ENCODE measurements at regions not wholly inside any gene's neighbourhood (a gene's known extent, or its start where the extent isn't known, plus 50 kb on each side); places are given as distances from the start of the nearest gene placed in this dataset.

- no peaks in the 10 kb centered on the region for H3K36me3 Mint-ChIP-seq
- peaks cover 0 to 2% (median 0%) of the 10 kb centered on the region in 3 donors for H3K27me3 Mint-ChIP-seq (ENCODE audit: low read depth in 3 of 3)
- H3K9me3 Mint-ChIP-seq, result peaks cover 7 to 32% (median 10%) of the 10 kb centered on the region in 6 donors
- H3K4me1 Mint-ChIP-seq, result no peaks in the 10 kb centered on the region
- no peak overlapping the region for H3K27ac Mint-ChIP-seq
- no peak overlapping the region for H3K4me3 Mint-ChIP-seq
- no peak for DNase-seq
Observed at GRCh38 chr13:104114101-104114500, 1047.9 kb upstream of the SLC10A2 start.

DNA sequence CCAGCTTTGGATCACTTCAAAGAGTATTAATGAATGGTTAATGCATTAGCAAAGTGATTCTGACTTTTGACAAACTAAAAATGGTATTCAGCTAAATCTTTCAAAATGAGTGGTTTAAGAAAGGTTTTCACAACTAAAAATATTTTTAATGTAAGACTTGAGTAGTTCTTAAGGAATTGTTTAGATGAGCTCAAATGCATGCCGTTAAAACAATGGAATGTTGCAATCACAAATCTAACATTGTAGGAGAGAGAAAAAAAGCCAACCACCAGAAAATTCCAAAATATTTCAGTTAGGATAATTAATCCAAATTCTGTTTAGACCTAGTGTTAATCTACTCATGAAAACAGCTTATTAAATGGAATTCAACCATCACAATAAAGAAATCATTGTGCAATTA, 1044.8 kb upstream of the SLC10A2 start:
- no peak for DNase-seq
- H3K27ac Mint-ChIP-seq, result no peak overlapping the region
- peaks cover 10 to 56% (median 21%) of the 10 kb centered on the region in 6 donors for H3K9me3 Mint-ChIP-seq
- H3K4me3 Mint-ChIP-seq, result no peak overlapping the region
- H3K36me3 Mint-ChIP-seq, result peaks cover 0 to 3% (median 0%) of the 10 kb centered on the region in 3 donors
- no peaks in the 10 kb centered on the region for H3K4me1 Mint-ChIP-seq
- peaks cover 0 to 2% (median 0%) of the 10 kb centered on the region in 3 donors for H3K27me3 Mint-ChIP-seq (ENCODE audit: low read depth in 3 of 3)

DNA sequence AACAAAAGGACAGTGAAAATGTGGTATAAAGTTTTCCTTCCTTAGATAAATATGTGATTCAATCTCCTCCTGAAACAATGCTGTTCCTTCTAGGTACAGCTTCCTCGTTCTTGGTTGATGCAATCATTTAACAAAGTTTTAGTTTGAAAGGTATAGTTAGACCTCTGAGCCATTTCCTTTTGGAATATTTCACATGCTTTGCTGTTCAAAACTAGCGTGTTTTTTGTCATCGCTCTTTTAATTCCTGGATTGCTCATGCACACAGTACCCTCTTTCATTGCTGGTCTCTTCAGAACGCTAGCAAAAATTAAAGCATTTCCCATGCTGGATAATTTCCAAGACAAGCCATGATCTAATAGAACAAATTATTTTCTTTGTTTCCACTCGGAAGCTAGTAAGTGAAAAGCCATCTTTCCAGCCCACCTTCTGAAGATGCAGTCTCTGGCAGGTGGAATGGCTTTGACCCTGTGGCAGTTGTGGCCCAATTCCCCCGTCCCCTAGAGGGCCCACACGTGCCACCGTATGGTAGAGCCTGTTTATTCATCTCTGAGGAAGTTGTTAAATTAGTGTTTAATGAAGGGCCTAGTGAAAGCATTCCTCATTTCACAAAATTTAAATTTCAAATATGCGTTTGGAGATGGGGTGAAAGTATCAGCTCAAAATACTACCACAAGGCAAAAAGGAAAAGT, 1040.6 kb upstream of the SLC10A2 start:
- Mint-ChIP-seq H3K27me3 (ENCODE audit: low read depth in 3 of 3) (peaks cover 0 to 2% (median 2%) of the 10 kb centered on the region in 3 donors), H3K36me3 (peaks cover 0 to 3% (median 0%) of the 10 kb centered on the region in 3 donors), H3K27ac (no peak overlapping the region), H3K4me3 (no peak overlapping the region), H3K4me1 (no peaks in the 10 kb centered on the region), H3K9me3 (peaks cover 10 to 59% (median 32%) of the 10 kb centered on the region in 6 donors)
- DNase-seq, result no peak

- H3K4me3 Mint-ChIP-seq, result no peak overlapping the region
- no peaks in the 10 kb centered on the region for H3K4me1 Mint-ChIP-seq
- no peak overlapping the region for H3K27ac Mint-ChIP-seq
- DNase-seq, result no peak
- peaks cover 14 to 62% (median 37%) of the 10 kb centered on the region in 6 donors for H3K9me3 Mint-ChIP-seq
- H3K36me3 Mint-ChIP-seq, result peaks cover 0 to 3% (median 0%) of the 10 kb centered on the region in 3 donors
- H3K27me3 Mint-ChIP-seq (ENCODE audit: low read depth in 3 of 3), result peaks cover 0 to 2% (median 2%) of the 10 kb centered on the region in 3 donors
Observed at GRCh38 chr13:104105418-104106355, 1039.5 kb upstream of the SLC10A2 start.

GRCh38 chr13:104099750-104100149, 1033.5 kb upstream of the SLC10A2 start:
- no peak for DNase-seq
- no peak overlapping the region for H3K4me3 Mint-ChIP-seq
- H3K36me3 Mint-ChIP-seq, result no peaks in the 10 kb centered on the region
- peaks cover 0 to 1% (median 0%) of the 10 kb centered on the region in 3 donors for H3K27me3 Mint-ChIP-seq (ENCODE audit: low read depth in 3 of 3)
- no peaks in the 10 kb centered on the region for H3K4me1 Mint-ChIP-seq
- no peak overlapping the region for H3K27ac Mint-ChIP-seq
- peaks cover 11 to 60% (median 25%) of the 10 kb centered on the region in 6 donors for H3K9me3 Mint-ChIP-seq

GRCh38 chr13:104098421-104098820, 1032.2 kb upstream of the SLC10A2 start:
- no peak for DNase-seq
- Mint-ChIP-seq H3K9me3 (peaks cover 12 to 58% (median 20%) of the 10 kb centered on the region in 6 donors), H3K27ac (no peak overlapping the region), H3K4me1 (no peaks in the 10 kb centered on the region), H3K36me3 (no peaks in the 10 kb centered on the region), H3K4me3 (no peak overlapping the region), H3K27me3 (ENCODE audit: low read depth in 3 of 3) (peaks cover 0 to 3% (median 0%) of the 10 kb centered on the region in 3 donors)

DNA sequence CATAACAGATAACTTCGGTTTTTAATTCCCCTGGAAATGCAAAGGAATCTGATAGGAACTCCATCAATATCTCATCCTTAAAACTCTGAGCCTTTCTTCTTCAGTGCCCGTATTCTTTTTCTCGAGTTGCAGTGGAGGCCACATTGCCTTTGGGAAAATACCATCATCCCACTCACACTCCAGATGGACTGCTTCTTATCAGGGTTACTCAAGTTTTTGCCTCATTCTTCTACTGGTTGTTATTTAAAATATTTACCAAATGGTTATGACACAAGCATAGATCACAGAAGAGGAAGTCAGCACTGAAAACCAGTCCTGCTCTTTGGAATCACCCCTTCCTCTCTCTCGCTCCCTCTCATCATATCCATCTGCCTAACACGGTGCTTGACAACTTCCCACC, 1020.5 kb upstream of the SLC10A2 start:
- peaks cover 14 to 42% (median 28%) of the 10 kb centered on the region in 6 donors for H3K9me3 Mint-ChIP-seq
- no peak for DNase-seq
- no peak overlapping the region for H3K4me3 Mint-ChIP-seq
- H3K36me3 Mint-ChIP-seq, result no peaks in the 10 kb centered on the region
- H3K27me3 Mint-ChIP-seq (ENCODE audit: low read depth in 3 of 3), result no peaks in the 10 kb centered on the region
- no peak overlapping the region for H3K27ac Mint-ChIP-seq
- H3K4me1 Mint-ChIP-seq, result no peaks in the 10 kb centered on the region

DNA sequence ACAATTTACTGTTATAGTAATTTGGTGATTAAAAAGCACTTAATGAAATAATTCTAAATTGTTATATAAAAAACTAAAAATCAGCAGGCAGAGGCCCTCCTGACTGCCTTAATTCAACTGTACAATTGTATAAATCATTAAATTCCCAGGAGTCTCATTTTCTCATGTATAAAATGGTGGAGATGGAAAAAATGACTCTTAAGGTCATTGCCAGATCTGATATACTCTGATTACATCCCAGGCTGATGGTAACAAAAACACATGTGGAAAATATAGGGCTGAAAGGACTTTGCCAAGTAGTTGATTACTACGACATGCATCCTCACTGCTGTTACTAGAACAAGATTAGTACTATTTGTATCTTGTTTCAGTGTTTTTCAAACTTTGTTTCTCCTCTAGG, 1020.0 kb upstream of the SLC10A2 start:
- Mint-ChIP-seq H3K9me3 (peaks cover 14 to 42% (median 28%) of the 10 kb centered on the region in 6 donors), H3K36me3 (no peaks in the 10 kb centered on the region), H3K27ac (no peak overlapping the region), H3K27me3 (ENCODE audit: low read depth in 3 of 3) (no peaks in the 10 kb centered on the region), H3K4me3 (no peak overlapping the region), H3K4me1 (no peaks in the 10 kb centered on the region)
- no peak for DNase-seq

- Mint-ChIP-seq H3K36me3 (no peaks in the 10 kb centered on the region), H3K4me3 (no peak overlapping the region), H3K27me3 (ENCODE audit: low read depth in 3 of 3) (no peaks in the 10 kb centered on the region), H3K27ac (no peak overlapping the region), H3K9me3 (peaks cover 14 to 42% (median 28%) of the 10 kb centered on the region in 6 donors), H3K4me1 (no peaks in the 10 kb centered on the region)
- no peak for DNase-seq
Observed at GRCh38 chr13:104085611-104086010, 1019.4 kb upstream of the SLC10A2 start.

- Mint-ChIP-seq H3K4me3 (no peak overlapping the region), H3K36me3 (no peaks in the 10 kb centered on the region), H3K4me1 (no peaks in the 10 kb centered on the region), H3K9me3 (peaks cover 5 to 50% (median 17%) of the 10 kb centered on the region in 6 donors), H3K27ac (no peak overlapping the region), H3K27me3 (ENCODE audit: low read depth in 3 of 3) (no peaks in the 10 kb centered on the region)
- no peak for DNase-seq
Observed at GRCh38 chr13:104074326-104074725, 1008.1 kb upstream of the SLC10A2 start.

GRCh38 chr13:104071806-104072205, 1005.6 kb upstream of the SLC10A2 start:
- H3K36me3 Mint-ChIP-seq, result no peaks in the 10 kb centered on the region

DNA sequence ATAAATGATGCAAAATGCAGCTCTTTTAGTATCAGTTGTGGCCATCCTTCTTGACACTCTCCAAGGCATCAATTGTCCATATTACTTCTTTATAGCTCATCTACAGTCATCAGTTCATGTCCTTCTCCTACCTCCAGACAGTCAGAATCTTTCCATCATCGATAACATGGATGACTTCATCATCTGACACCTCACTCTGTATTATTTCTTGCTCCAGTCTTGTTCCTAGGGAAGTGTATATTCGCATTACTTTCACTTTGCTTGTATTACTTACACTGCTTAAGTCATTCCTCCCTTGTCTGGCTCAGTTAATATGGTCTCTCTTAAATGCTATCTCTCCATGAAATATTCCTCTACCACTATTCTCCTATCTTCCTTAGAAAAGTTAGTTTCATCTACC, 999.1 kb upstream of the SLC10A2 start:
- Mint-ChIP-seq H3K27me3 (ENCODE audit: low read depth in 3 of 3) (peaks cover 0 to 2% (median 1%) of the 10 kb centered on the region in 3 donors), H3K27ac (no peak overlapping the region), H3K4me1 (no peaks in the 10 kb centered on the region), H3K4me3 (no peak overlapping the region), H3K9me3 (peaks cover 5 to 51% (median 24%) of the 10 kb centered on the region in 6 donors), H3K36me3 (no peaks in the 10 kb centered on the region)
- no peak for DNase-seq

More at GRCh38 chr13:104071806-104072205, 1005.6 kb upstream of the SLC10A2 start:
- Mint-ChIP-seq H3K4me3 (no peak overlapping the region), H3K27me3 (ENCODE audit: low read depth in 3 of 3) (no peaks in the 10 kb centered on the region), H3K27ac (no peak overlapping the region), H3K9me3 (peaks cover 0 to 43% (median 14%) of the 10 kb centered on the region in 6 donors), H3K4me1 (no peaks in the 10 kb centered on the region)
- DNase-seq, result no peak

DNA sequence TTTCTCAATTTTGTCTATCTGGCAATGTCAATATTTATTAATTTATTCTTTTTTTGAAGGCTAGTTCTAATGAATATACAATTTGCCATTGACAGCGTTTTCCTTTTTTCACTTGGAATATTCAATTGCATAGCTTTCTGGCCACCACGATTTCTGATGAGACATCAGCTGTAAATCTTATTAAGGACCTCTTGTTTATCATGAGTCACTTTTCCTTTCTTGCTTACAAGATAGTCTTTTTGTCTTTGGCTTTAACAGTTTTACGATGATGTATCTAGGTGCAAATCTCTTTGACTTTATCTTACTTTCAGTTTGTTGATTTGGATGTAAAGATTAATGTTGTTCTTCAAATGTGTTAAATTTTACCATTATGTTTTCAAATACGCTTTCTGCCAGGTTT, 991.6 kb upstream of the SLC10A2 start:
- Mint-ChIP-seq H3K27me3 (ENCODE audit: low read depth in 3 of 3) (peaks cover 2 to 4% (median 3%) of the 10 kb centered on the region in 3 donors), H3K36me3 (no peaks in the 10 kb centered on the region), H3K27ac (no peak overlapping the region), H3K9me3 (peaks cover 13 to 51% (median 26%) of the 10 kb centered on the region in 6 donors), H3K4me3 (no peak overlapping the region), H3K4me1 (no peaks in the 10 kb centered on the region)
- no peak for DNase-seq

DNA sequence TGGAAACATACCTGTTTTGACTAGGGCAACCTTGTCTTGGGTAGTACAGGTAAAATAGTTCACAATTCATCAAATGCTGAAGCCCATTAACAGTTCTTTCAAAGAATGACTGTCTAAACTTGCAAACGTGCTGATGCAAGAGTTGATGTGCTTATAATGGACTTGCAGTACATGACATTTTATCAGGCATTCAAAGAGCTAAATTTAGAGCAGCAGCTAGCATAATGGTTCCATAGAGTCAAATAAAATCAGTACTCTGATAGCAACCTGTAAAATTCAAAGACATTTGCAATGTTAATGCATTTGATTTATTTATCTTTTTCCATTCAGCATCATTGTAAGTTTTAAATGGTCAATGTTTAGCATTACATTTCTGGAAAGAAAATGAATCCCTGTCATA, 979.7 kb upstream of the SLC10A2 start:
- peaks cover 2 to 19% (median 13%) of the 10 kb centered on the region in 6 donors for H3K9me3 Mint-ChIP-seq
- no peak for DNase-seq
- H3K27me3 Mint-ChIP-seq (ENCODE audit: low read depth in 3 of 3), result peaks cover 0 to 2% (median 2%) of the 10 kb centered on the region in 3 donors
- H3K27ac Mint-ChIP-seq, result no peak overlapping the region
- H3K36me3 Mint-ChIP-seq, result no peaks in the 10 kb centered on the region
- H3K4me3 Mint-ChIP-seq, result no peak overlapping the region
- no peaks in the 10 kb centered on the region for H3K4me1 Mint-ChIP-seq
